NB4 (cell line): ENCODE measurements at regions not wholly inside any gene's neighbourhood (a gene's known extent, or its start where the extent isn't known, plus 50 kb on each side); places are given as distances from the start of the nearest gene placed in this dataset.

Experiments used
- POLR2A ChIP-seq: IDR thresholded peaks from 2 replicates; pipeline ENCODE4 v1.6.1; 2011; ENCODE audit warnings: mild to moderate bottlenecking; ENCODE audit not compliant: insufficient read length; ENCODE audit errors: extremely low read depth
- TF ChIP-seq, protein P1 (sequence below): IDR thresholded peaks from one replicate; pipeline ENCODE4 v1.5.1; 2012; ENCODE audit warnings: low read depth, low read length

DNA sequence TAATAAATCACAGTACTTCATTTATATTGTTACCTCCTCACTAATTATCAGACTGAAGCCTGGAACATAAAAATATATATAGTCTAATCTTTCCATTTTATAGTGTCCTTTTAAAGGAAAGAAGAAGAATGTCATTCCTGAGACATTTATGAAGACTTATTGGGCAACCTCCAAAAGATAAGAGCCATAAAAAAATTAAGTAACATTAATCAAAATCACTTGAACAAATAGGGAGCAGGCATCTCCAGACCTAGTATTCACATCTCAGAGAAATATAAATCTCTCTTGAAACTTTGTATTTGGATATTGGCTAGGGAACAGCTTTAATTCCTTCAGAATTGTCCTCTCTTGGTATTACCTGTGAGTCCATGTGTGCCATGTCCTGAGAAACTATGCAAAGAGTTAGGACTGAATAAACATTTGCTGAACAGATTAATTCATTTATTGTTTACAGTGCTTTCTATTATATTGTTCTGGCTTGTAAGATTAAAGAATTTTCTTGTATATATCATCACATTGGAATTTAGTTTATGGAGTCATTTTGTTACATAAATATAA lies 530.5 kb upstream of the LRRC4C start:
- TF ChIP-seq, protein P1, sequence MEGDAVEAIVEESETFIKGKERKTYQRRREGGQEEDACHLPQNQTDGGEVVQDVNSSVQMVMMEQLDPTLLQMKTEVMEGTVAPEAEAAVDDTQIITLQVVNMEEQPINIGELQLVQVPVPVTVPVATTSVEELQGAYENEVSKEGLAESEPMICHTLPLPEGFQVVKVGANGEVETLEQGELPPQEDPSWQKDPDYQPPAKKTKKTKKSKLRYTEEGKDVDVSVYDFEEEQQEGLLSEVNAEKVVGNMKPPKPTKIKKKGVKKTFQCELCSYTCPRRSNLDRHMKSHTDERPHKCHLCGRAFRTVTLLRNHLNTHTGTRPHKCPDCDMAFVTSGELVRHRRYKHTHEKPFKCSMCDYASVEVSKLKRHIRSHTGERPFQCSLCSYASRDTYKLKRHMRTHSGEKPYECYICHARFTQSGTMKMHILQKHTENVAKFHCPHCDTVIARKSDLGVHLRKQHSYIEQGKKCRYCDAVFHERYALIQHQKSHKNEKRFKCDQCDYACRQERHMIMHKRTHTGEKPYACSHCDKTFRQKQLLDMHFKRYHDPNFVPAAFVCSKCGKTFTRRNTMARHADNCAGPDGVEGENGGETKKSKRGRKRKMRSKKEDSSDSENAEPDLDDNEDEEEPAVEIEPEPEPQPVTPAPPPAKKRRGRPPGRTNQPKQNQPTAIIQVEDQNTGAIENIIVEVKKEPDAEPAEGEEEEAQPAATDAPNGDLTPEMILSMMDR, result no peak
- no peak for TF ChIP-seq POLR2A
